ENCODE measurements at regions not wholly inside any gene's neighbourhood (a gene's known extent, or its start where the extent isn't known, plus 50 kb on each side); places are given as distances from the start of the nearest gene placed in this dataset.

DNA sequence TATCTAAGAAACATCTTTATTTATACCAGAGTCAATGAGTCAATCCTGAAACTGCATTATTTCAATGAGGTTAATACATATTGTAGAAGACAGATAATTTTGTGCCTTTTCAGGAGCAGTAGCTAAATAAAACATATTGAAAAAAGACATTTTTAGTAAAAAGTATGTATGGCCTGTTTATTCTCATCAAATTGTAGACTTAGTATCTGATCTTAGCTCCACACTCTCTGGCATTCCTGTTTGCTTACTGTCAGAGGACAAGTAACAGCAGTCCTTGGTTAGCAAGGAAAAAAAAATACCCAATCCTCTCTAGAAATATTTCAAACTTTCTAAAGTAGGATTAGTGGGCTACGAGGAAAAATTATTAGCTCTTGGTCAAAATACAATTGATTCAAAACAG is 50.5 kb upstream of the GUCY1A1 start:
- DNase-seq (ENCODE audit: low read depth in 2 of 2) = no peak

DNA sequence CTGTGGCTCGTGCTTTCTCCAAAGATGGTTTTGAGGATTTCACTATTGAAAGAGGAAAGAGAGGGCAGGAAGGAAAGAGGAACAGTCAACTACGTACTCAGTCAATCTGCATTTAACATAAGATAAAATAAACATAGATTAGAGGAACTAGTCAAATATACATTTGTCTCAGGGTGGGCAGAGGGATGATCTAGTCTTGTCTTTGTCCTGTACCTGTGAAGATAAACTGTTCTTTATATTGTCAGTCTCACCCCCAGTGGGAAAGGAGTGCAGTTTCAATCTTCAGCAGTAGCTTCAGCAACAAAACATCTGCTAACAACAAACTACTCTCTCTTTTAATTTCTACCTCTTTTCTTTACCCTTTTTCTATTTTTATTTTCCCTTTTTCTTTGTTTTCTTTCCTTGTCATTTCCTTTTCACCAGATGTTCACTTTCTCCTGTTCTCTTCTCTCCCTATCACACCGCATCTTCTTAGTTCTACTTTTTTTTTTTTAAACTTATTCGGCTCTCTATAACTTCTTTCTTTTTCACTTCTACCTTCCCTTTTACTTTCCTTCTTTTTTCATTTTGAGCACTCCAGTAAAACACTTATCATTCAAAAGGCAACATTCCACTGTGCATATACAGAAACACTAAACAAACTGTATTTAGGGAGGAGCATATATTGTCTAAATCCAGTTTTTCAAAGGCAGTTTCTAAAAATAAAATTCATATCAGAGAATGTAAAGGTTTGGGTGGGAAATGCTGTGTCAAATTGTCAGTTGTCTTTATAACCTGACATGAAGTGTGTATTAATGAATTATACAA is 51.4 kb upstream of the GUCY1A1 start:
- DNase-seq (ENCODE audit: low read depth in 2 of 2) = no peak

GRCh38 chr4:155614111-155614762 is 52.4 kb upstream of the GUCY1A1 start:
- no peak for DNase-seq (ENCODE audit: low read depth in 2 of 2)

- no peak for DNase-seq (ENCODE audit: low read depth in 2 of 2)
Observed at GRCh38 chr4:155612074-155612473, 54.6 kb upstream of the GUCY1A1 start.

GRCh38 chr4:155611501-155611900 is 55.1 kb upstream of the GUCY1A1 start:
- DNase-seq (ENCODE audit: low read depth in 2 of 2) = no peak

DNA sequence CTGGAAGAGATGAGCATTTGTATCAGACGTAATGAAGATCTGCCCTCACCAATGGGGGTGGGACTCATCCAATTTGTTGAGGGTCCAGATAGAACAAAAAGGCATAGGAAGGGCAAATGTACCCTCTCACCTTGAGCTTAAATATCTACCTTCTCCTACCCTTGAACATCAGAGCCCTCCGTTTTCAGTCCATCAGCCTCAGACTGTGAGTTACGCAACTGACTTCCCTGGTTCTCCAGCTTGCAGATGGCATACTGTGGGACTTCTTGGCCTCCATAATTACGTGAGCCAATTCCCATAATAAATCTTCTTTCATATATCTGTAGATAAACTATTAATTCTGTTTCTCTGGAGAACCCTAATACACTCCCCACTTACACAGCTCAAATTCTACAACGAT is 56.5 kb upstream of the GUCY1A1 start:
- DNase-seq (ENCODE audit: low read depth in 2 of 2) = no peak

DNA sequence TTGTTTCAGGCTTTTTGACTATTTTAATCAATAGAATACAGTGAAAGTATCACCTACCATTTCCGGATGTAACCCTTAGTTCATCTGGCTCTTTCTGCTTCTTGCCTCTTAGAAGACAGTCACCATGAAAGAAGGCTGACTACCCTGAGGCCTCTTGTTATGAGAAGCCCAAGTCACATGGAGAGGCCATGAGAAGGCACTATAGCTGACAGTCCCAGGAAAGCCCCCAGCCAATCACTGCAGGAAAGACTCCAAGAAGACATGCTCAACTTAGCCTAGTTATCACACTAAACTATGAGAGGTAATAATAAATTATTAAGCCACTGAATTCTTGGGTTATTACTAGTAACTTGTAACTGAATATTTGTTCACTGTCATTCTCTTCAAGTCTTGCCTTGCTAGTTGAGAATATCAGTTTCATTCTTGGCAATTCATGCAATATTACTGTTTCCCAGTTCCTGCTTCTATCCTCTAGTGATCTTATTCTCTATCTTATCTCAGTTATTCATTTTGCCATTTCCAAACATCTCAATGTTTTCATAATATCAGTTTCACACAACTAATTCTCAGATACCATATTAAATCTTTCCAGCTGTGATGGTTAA is 57.1 kb upstream of the GUCY1A1 start:
- DNase-seq (ENCODE audit: low read depth in 2 of 2) = no peak

DNA sequence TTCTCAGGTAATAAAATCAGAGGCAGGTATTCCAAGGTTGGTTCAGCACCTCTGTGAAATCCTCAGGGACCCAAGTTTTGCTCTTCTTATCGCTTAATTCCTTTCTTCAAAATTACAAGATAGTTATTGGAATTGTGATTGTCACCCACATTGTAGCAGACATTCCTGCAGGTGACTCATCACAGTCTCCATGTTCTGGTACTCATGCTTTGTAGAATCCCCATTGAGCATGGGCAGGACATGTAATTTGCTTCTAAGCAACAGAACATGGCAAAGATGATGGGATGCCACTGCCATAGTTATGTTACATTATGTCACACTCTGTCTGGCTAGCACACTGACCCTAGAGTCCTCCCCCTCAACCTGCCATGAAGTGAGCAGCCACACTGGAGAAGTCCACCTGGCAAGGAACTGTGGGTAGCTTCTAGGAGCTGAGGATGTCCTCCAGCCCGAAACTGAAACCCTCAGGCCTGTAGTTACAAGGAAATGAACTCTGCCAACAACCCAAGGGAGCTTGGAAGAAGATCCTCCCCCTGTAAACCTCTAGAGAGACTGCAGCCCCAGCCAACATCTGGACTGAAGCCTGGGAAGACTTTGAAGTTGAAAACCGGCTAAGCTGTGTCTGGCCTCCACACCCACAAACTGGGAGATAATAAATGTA is 58.3 kb upstream of the GUCY1A1 start:
- no peak for DNase-seq (ENCODE audit: low read depth in 2 of 2)

GRCh38 chr4:155607481-155607880 is 59.2 kb upstream of the GUCY1A1 start:
- DNase-seq (ENCODE audit: low read depth in 2 of 2) = no peak

DNA sequence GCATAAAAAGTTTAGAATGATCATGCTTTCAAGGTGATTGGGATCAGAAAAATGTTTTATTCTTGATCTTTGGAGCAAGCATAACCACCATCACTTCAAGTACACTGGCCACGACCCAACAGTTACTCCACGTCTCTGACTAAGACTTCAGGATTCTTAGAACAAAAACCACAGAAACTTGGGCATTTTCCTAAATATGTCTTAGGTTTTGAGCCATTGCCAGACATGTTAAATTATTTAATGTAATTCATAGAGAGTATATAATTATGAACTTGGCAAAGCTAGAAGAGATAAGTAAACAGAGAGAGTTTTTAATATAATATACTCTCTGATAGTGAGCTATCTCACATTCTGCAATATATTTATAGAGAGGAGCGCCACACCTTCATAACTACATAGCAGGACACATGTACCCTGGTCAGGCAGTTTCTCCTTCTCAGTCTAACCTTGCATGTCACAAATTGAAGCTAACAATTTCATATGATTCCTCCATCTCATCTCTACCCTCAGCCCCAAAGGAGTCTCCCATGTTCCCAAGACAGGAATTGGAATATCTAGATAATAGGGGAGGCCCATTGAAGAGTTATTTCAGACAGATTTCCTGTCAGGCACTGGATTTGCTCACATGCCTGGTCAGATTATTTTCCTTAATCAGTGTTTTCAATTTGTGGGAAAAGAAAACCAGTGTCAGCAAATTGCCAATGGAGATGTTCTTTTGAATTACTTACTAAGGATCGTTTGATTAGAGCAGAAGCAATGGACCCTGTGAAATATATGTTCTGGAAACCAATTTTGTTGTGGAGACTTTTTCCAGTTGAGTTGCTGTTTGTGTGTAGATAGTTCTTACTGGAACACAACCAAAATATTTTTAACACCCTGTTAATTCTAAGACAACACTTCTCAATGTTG is 61.7 kb upstream of the GUCY1A1 start:
- DNase-seq (ENCODE audit: low read depth in 2 of 2) = no peak

- no peak for DNase-seq (ENCODE audit: low read depth in 2 of 2)
Observed at GRCh38 chr4:155603360-155603891, 63.2 kb upstream of the GUCY1A1 start.

DNA sequence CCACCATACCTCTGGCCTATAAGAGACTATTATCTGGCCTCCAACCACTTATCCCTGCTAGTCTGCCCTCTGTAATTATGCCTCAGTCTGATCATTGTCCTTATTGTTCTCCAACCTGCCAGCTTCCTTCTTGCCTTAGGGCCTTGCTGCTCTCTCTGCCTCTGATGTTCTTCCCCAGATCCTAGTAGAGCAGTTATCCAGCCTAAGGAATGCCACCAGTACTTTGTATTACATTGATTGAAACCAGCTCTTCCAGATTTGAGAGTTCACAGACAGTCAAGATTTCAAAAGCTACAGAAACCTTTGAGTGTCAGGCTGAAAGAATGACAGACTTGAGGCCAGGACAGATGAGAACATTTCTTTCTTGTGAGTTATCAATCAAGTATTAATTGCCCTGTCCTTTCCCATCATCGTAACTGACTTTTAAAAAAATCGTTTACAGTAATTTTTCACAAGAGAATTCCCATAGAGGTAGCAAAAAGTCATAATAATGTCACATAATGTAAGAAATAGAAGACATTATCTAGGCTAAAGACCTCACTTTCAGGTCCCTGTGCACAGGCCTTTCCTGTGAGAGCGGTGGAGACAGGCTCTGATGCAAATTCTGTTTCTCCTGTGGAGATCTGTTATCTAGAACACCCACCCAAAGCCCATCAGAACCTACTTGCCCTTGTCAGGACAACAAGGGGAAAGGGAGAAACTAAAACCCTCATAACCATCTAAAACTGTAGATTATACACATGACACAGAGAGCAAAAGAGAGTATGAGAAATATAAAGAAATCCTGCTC is 64.1 kb upstream of the GUCY1A1 start:
- no peak for DNase-seq (ENCODE audit: low read depth in 2 of 2)

GRCh38 chr4:155600244-155600643 is 66.4 kb upstream of the GUCY1A1 start:
- no peak for DNase-seq (ENCODE audit: low read depth in 2 of 2)

DNA sequence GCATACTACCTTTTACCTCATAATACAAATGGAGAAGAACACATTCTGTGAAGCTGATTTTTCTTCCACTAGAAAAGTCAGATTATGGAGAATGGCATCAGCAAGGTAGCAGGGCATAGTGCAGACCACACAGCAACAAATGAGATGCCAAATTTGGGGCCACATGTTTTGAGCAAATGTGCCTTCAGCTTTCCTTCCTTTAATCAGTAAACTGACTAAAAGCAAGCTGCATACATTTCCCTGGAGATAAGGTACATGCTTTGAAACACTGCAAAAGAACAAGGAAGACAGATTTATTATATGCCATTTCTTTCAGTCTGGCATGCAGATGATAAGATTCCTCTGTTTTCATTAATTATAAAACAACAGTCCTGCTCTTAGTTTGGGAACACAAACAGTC is 67.1 kb upstream of the GUCY1A1 start:
- no peak for DNase-seq (ENCODE audit: low read depth in 2 of 2)

DNA sequence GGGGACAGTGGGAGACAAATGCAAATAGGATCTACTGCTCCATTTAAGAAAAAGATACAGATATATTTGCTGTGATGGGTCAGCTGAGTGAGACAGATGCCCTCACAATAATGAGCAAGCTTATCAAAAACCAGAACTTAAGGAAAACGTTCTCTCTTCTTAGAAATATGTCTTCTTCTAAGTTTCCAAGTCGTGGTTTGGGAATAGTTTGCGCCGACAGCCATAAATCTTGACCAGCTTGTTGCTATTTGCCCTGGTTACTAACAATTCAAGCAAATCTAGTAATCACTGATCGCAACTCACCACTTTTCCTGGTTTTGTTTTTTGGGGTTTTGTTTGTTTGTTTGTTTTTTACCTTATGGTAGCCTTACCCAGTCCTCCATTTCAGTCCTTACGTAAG is 67.6 kb upstream of the GUCY1A1 start:
- DNase-seq (ENCODE audit: low read depth in 2 of 2) = no peak

GRCh38 chr4:155597933-155598451 is 68.7 kb upstream of the GUCY1A1 start:
- DNase-seq (ENCODE audit: low read depth in 2 of 2) = no peak

GRCh38 chr4:155597281-155597680 is 69.4 kb upstream of the GUCY1A1 start:
- DNase-seq (ENCODE audit: low read depth in 2 of 2) = no peak

- DNase-seq (ENCODE audit: low read depth in 2 of 2) = no peak
Observed at GRCh38 chr4:155593793-155594192, 72.9 kb upstream of the GUCY1A1 start.

DNA sequence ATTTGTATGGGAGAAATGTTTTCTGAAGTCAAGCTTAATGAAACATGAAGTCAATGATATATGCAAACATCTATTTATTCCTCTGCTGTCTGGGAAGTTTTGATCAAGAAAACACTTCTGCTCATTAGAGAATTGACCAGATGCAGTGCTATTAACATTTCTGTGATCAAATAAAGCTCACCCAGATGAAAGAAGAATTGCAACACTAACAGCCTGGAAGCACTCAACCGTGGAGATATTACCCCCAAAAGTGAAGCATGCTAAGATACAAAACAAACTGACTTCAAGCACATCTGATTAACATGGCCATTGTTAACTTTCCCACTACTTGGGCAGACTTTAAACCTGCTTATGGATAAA is 73.7 kb upstream of the GUCY1A1 start:
- DNase-seq (ENCODE audit: low read depth in 2 of 2) = no peak

All from lung microvascular endothelial cell (primary cell).